ENCODE measurements at regions not wholly inside any gene's neighbourhood (a gene's known extent, or its start where the extent isn't known, plus 50 kb on each side); places are given as distances from the start of the nearest gene placed in this dataset.

DNA sequence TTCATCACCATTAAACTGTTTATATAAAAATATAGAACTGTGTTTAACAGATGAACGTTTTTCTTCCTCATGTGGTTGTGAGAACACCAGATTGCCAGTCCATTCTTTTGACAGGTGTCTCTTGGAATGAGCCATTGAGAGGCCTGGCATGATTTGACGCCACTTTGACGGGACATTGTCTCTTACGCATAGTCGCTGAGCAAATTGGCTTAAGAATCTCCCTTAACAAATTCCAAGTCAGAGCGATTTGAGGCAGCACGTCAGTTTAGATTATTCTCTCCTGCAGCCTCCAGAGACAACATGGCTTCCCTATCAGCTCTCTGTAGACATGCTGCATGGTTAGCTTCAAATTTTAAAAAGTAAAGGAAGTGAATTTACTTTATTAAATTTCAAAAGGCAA is 510.7 kb upstream of the ACO1 start (continued):
- TF ChIP-seq SPI1 (IDR thresholded peaks at IDR 0.05; ENCODE audit: borderline replicate concordance, insufficient read depth, low read depth, low read length): no peak

DNA sequence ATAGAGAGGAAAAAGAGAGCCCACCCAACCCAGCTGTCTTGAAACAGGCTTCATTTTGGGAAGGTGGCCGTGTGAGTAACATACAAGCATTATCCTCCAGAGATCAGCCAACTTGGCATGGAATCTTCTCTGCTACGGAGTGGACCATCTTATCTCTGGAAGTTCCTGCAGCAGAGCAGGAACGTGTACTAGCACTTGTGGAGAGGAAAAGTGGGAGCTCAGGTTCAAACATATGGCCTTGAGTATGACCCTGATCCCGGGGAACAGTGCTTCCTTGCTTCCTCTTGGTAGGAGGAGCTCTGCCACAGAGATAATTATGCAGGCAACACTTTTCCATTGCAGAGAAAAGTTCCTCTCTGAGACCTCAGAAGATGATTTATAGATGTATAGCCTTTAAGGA is 490.4 kb upstream of the ACO1 start:
- 2% methylated on average over 4 of the region's 4 CpGs for WGBS (ENCODE audit: insufficient coverage, insufficient replicate concordance, low lambda C conversion rate, missing lambda C conversion rate)
- no peak for DNase-seq (ENCODE audit: low read depth, low spot score)
- ChIA-PET CTCF (no interaction called here), POLR2A (no interaction called here), RAD21 (ENCODE audit: unreplicated experiment) (no interaction called here), SMC1A (ENCODE audit: uncharacterized antibody, unreplicated experiment) (no interaction called here)
- Histone ChIP-seq H3K27me3 (replicated peaks in 1 of 2; ENCODE audit: control insufficient read depth in 2 of 2, insufficient read depth in 2 of 2, low read length in 1 of 2) (no peaks in the 10 kb centered on the region), H4K20me1 (ENCODE audit: control insufficient read depth, insufficient read depth) (no peaks in the 10 kb centered on the region), H3K9me3 (replicated peaks; ENCODE audit: control insufficient read depth, insufficient read depth, low read length) (no peaks in the 10 kb centered on the region), H3K4me1 (ENCODE audit: control insufficient read depth, insufficient read depth, low read length) (no peaks in the 10 kb centered on the region), H3K4me2 (ENCODE audit: control insufficient read depth, insufficient read depth) (no peak overlapping the region), H3K36me3 (ENCODE audit: control insufficient read depth in 2 of 2, insufficient read depth in 2 of 2, low read length in 1 of 2) (no peaks in the 10 kb centered on the region), H3K79me2 (ENCODE audit: control insufficient read depth, insufficient read depth, low read length) (no peaks in the 10 kb centered on the region), H3K9ac (ENCODE audit: control insufficient read depth, insufficient read depth, low read length) (no peak overlapping the region), H3K27ac (ENCODE audit: control insufficient read depth, insufficient read depth) (no peak overlapping the region), H2AFZ (ENCODE audit: control insufficient read depth, low read depth, low read length) (no peak overlapping the region), H3K4me3 (no peak overlapping the region)
- FAIRE-seq: no peak
- no peak for ATAC-seq
- no TSS peak for BruUV-seq (replicated peaks)
- intact Hi-C loops (cut with micrococcal nuclease; ENCODE audit: unreplicated experiment): no loop called here
- TF ChIP-seq TCF12 (IDR thresholded peaks at IDR 0.05; ENCODE audit: low read depth, low read length) (no peak), SIX5 (IDR thresholded peaks at IDR 0.05; ENCODE audit: low read depth, low read length, severe bottlenecking) (no peak), TCF3 (IDR thresholded peaks at IDR 0.05; ENCODE audit: borderline replicate concordance, insufficient read depth, low read depth, low read length) (no peak), IRF4 (IDR thresholded peaks at IDR 0.05; ENCODE audit: low read depth, low read length) (no peak), SP1 (IDR thresholded peaks at IDR 0.05; ENCODE audit: low read depth, low read length) (no peak), ETV6 (conservative IDR thresholded peaks at IDR 0.05 in 1 of 2, IDR thresholded peaks at IDR 0.05 in 1 of 2; ENCODE audit: borderline replicate concordance in 1 of 2, low read depth in 1 of 2) (no peak), FOXK2 (IDR thresholded peaks at IDR 0.05) (no peak), ZSCAN29 (IDR thresholded peaks at IDR 0.05) (no peak), CBX5 (IDR thresholded peaks at IDR 0.05; ENCODE audit: low read depth) (no peak), ZZZ3 (IDR thresholded peaks at IDR 0.05; ENCODE audit: control insufficient read depth, insufficient read length, low read depth) (no peak), POLR2A (IDR thresholded peaks at IDR 0.05; ENCODE audit: low read depth, low read length) (no peak), MYB (IDR thresholded peaks at IDR 0.05; ENCODE audit: borderline replicate concordance, low read depth, low read length) (no peak), HCFC1 (IDR thresholded peaks at IDR 0.05; ENCODE audit: low read length) (no peak), SMC3 (IDR thresholded peaks at IDR 0.05; ENCODE audit: borderline replicate concordance, low read length) (no peak), TCF7 (IDR thresholded peaks at IDR 0.05; ENCODE audit: borderline replicate concordance) (no peak)
- TF ChIP-seq, protein P1, sequence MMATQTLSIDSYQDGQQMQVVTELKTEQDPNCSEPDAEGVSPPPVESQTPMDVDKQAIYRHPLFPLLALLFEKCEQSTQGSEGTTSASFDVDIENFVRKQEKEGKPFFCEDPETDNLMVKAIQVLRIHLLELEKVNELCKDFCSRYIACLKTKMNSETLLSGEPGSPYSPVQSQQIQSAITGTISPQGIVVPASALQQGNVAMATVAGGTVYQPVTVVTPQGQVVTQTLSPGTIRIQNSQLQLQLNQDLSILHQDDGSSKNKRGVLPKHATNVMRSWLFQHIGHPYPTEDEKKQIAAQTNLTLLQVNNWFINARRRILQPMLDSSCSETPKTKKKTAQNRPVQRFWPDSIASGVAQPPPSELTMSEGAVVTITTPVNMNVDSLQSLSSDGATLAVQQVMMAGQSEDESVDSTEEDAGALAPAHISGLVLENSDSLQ (IDR thresholded peaks at IDR 0.05): no peak
- TF ChIP-seq, protein P2, sequence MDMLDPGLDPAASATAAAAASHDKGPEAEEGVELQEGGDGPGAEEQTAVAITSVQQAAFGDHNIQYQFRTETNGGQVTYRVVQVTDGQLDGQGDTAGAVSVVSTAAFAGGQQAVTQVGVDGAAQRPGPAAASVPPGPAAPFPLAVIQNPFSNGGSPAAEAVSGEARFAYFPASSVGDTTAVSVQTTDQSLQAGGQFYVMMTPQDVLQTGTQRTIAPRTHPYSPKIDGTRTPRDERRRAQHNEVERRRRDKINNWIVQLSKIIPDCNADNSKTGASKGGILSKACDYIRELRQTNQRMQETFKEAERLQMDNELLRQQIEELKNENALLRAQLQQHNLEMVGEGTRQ (IDR thresholded peaks at IDR 0.05; ENCODE audit: borderline replicate concordance, low read depth, low read length): no peak
- TF ChIP-seq, protein P3, sequence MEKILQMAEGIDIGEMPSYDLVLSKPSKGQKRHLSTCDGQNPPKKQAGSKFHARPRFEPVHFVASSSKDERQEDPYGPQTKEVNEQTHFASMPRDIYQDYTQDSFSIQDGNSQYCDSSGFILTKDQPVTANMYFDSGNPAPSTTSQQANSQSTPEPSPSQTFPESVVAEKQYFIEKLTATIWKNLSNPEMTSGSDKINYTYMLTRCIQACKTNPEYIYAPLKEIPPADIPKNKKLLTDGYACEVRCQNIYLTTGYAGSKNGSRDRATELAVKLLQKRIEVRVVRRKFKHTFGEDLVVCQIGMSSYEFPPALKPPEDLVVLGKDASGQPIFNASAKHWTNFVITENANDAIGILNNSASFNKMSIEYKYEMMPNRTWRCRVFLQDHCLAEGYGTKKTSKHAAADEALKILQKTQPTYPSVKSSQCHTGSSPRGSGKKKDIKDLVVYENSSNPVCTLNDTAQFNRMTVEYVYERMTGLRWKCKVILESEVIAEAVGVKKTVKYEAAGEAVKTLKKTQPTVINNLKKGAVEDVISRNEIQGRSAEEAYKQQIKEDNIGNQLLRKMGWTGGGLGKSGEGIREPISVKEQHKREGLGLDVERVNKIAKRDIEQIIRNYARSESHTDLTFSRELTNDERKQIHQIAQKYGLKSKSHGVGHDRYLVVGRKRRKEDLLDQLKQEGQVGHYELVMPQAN (conservative IDR thresholded peaks at IDR 0.05): no peak
- in situ Hi-C loops (cut with MboI): no loop called here
